Gastroesophageal sphincter (tissue), 3 donors: ENCODE measurements at regions not wholly inside any gene's neighbourhood (a gene's known extent, or its start where the extent isn't known, plus 50 kb on each side); places are given as distances from the start of the nearest gene placed in this dataset.

Experiments used
- POLR2A ChIP-seq, 2 donors: fragments of 450-650 bp; IDR thresholded peaks; one replicate each; pipeline ENCODE4 v1.6.1; 2017; ENCODE audit warnings: antibody characterized with exemption in 2 of 2, mild to moderate bottlenecking in 2 of 2, moderate library complexity in 1 of 2
- POLR2AphosphoS5 ChIP-seq: sonication (generic); formaldehyde crosslinking; IDR thresholded peaks from one replicate; pipeline ENCODE4 v1.6.1; 2017; ENCODE audit warnings: antibody characterized with exemption
- TF ChIP-seq, protein P1 (sequence below), 4 experiments: fragments of 200-600 bp in 2 of 4; fragments of 450-650 bp in 2 of 4; sonication (generic) in 1 of 4; IDR thresholded peaks; one replicate each; pipeline ENCODE4 v1.5.1; 2017 to 2019; ENCODE audit warnings: antibody characterized with exemption in 4 of 4, mild to moderate bottlenecking in 2 of 4, moderate library complexity in 2 of 4

DNA sequence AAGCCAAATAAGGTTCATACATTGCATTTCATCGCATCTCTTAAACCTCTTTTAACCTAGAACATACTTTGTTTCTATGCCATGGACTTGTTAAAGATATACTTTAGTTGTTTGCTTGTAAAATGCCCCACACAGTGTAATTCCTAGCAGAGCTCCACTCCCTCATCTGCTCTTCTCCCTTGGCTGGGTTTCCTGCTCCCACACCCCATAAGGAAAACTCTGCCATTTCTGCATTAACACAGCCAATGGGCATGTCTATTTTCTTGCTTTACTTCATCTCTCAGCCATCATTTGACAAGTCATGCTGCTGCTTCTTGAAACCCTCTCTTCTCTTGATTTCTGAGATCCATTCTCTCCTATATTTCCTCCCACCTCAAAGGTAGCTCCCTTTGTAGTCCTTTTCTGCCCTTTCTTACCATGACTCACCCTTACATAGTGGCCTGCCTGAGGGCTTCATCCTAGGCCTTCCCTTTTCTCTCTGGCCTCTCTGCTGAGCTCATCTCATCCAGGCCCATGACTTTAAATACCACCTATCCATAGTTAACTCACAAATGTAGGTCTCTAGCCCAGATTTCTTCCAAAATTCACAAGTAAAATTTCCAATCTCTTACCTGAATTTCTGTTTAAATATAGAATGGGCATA is 471.4 kb downstream of the ADRA2A start:
- TF ChIP-seq POLR2AphosphoS5 (no peak), POLR2A (IDR thresholded peaks at IDR 0.05) (no peak)
- TF ChIP-seq, protein P1, sequence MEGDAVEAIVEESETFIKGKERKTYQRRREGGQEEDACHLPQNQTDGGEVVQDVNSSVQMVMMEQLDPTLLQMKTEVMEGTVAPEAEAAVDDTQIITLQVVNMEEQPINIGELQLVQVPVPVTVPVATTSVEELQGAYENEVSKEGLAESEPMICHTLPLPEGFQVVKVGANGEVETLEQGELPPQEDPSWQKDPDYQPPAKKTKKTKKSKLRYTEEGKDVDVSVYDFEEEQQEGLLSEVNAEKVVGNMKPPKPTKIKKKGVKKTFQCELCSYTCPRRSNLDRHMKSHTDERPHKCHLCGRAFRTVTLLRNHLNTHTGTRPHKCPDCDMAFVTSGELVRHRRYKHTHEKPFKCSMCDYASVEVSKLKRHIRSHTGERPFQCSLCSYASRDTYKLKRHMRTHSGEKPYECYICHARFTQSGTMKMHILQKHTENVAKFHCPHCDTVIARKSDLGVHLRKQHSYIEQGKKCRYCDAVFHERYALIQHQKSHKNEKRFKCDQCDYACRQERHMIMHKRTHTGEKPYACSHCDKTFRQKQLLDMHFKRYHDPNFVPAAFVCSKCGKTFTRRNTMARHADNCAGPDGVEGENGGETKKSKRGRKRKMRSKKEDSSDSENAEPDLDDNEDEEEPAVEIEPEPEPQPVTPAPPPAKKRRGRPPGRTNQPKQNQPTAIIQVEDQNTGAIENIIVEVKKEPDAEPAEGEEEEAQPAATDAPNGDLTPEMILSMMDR (IDR thresholded peaks at IDR 0.05): no peak
